DND-41 (cell line): ENCODE measurements at regions not wholly inside any gene's neighbourhood (a gene's known extent, or its start where the extent isn't known, plus 50 kb on each side); places are given as distances from the start of the nearest gene placed in this dataset.

Experiments used
- ATAC-seq: fragments of 200-7000 bp; cut with Tn5 transposase; 3 replicates; pipeline ENCODE4 v1.9.1; 2021; ENCODE audit warnings: low read depth; ENCODE audit not compliant: insufficient read depth
- DNase-seq: peaks from one replicate; pipeline ENCODE4 v3.0.0-alpha.2; 2020
- H2AFZ ChIP-seq: 2 replicates; pipeline ENCODE4 v1.6.0; 2012; ENCODE audit warnings: low read depth, low read length
- H3K27ac ChIP-seq: 2 replicates; pipeline ENCODE4 v1.5.1; 2012; ENCODE audit warnings: low read length, inconsistent platforms
- H3K27me3 ChIP-seq: fragments of 200-600 bp; sonication (generic); 2 replicates; pipeline ENCODE4 v1.6.0; 2012; ENCODE audit warnings: low read length, mild to moderate bottlenecking, inconsistent platforms; ENCODE audit not compliant: insufficient read depth, poor library complexity
- H3K36me3 ChIP-seq: 2 replicates; pipeline ENCODE4 v1.5.1; 2012; ENCODE audit warnings: low read length, inconsistent platforms; ENCODE audit not compliant: insufficient read depth
- H3K4me1 ChIP-seq: 2 replicates; pipeline ENCODE4 v1.5.1; 2012; ENCODE audit warnings: mild to moderate bottlenecking, low read length; ENCODE audit not compliant: insufficient read depth
- H3K4me2 ChIP-seq: 2 replicates; pipeline ENCODE4 v1.6.0; 2012; ENCODE audit warnings: mild to moderate bottlenecking, moderate library complexity, low read length, inconsistent platforms; ENCODE audit not compliant: insufficient read depth
- H3K4me3 ChIP-seq, 2 experiments: fragments of 200-600 bp in 1 of 2; shearing (Covaris generic) in 1 of 2; 2 replicates each; pipeline ENCODE4 v1.5.1; 2012 to 2016; ENCODE audit warnings: inconsistent platforms in 2 of 2, low read length in 2 of 2, mild to moderate bottlenecking in 2 of 2, low read depth in 1 of 2, moderate library complexity in 1 of 2
- H3K79me2 ChIP-seq: 2 replicates; pipeline ENCODE4 v1.6.0; 2012; ENCODE audit warnings: low read length, inconsistent platforms; ENCODE audit not compliant: insufficient read depth
- H3K9ac ChIP-seq: 2 replicates; pipeline ENCODE4 v1.6.0; 2012; ENCODE audit warnings: low read depth, mild to moderate bottlenecking, inconsistent platforms, low read length, moderate library complexity
- H3K9me3 ChIP-seq: 2 replicates; pipeline ENCODE4 v1.5.1; 2012; ENCODE audit warnings: low read length, moderate library complexity, mild to moderate bottlenecking, inconsistent platforms; ENCODE audit not compliant: insufficient read depth, severe bottlenecking
- H4K20me1 ChIP-seq: 2 replicates; pipeline ENCODE4 v1.6.0; 2012; ENCODE audit warnings: low read length; ENCODE audit not compliant: insufficient read depth
- EZH2 ChIP-seq: IDR thresholded peaks from 3 replicates; pipeline ENCODE4 v1.6.1; 2012; ENCODE audit warnings: borderline replicate concordance, low read depth, mild to moderate bottlenecking, moderate library complexity, low read length, inconsistent platforms; ENCODE audit not compliant: severe bottlenecking
- TF ChIP-seq, protein P1 (sequence below): IDR thresholded peaks from 2 replicates; pipeline ENCODE4 v1.5.1; 2012; ENCODE audit warnings: borderline replicate concordance, low read length, moderate library complexity, mild to moderate bottlenecking; ENCODE audit not compliant: poor library complexity, severe bottlenecking; ENCODE audit errors: extremely low read depth

DNA sequence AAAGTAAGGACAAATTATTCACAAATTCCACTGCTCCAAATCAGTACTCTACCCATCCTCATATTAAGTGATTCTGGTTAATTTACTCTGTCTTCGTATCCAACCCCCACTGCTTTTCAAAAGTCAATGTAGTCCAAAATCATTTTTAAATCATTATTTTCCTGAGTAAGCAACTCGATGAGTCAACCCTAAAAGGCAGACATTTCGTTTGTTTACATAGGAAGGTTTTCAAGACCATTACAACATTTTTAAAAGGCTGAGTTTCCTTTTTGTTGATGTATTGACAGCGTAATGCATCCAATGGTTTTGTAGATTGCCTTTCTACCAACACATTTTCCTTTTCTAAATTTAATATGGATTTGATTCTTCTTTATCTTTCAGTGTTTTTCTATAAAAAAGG is 523.0 kb upstream of the ANKRD30A start:
- DNase-seq (no peak), ATAC-seq (no peak)
- TF ChIP-seq, protein P1, sequence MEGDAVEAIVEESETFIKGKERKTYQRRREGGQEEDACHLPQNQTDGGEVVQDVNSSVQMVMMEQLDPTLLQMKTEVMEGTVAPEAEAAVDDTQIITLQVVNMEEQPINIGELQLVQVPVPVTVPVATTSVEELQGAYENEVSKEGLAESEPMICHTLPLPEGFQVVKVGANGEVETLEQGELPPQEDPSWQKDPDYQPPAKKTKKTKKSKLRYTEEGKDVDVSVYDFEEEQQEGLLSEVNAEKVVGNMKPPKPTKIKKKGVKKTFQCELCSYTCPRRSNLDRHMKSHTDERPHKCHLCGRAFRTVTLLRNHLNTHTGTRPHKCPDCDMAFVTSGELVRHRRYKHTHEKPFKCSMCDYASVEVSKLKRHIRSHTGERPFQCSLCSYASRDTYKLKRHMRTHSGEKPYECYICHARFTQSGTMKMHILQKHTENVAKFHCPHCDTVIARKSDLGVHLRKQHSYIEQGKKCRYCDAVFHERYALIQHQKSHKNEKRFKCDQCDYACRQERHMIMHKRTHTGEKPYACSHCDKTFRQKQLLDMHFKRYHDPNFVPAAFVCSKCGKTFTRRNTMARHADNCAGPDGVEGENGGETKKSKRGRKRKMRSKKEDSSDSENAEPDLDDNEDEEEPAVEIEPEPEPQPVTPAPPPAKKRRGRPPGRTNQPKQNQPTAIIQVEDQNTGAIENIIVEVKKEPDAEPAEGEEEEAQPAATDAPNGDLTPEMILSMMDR: no peak
- no peak for TF ChIP-seq EZH2
- Histone ChIP-seq H3K4me1 (no peaks in the 10 kb centered on the region), H3K27ac (no peak overlapping the region), H2AFZ (no peak overlapping the region), H3K36me3 (no peaks in the 10 kb centered on the region), H3K4me3 (no peak overlapping the region), H4K20me1 (no peaks in the 10 kb centered on the region), H3K4me2 (no peak overlapping the region), H3K79me2 (no peaks in the 10 kb centered on the region), H3K27me3 (no peaks in the 10 kb centered on the region), H3K9me3 (no peaks in the 10 kb centered on the region), H3K9ac (no peak overlapping the region)

DNA sequence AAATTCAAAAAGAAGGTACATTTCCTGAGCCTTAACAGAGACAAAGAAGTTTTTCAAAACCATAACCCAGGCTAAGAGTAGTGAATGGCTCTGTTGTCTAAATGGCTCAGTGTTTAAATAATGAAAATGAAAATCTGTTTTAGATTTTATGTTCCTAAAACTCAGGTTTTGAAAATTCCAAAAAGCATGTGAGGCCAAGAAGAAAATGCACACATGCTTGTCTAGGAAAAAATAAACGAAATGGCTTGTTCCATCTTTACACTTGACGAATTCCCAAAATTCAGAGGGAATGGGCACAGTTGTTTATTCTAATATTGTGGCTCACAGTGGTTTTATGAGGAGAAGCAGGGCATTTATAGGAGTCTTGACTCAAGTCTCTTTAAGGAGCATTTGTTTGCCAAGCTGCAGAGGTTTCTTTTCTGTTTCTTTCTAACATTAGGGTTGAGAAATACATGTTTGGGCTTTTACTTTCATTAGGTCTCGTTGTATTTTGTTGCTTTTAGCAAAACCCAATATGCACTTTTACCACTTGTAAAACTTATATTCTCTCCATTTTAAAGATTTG is 527.6 kb upstream of the ANKRD30A start:
- H3K4me2 ChIP-seq: no peak overlapping the region
- TF ChIP-seq, protein P1: no peak
- no peaks in the 10 kb centered on the region for H3K36me3 ChIP-seq
- H3K9ac ChIP-seq: no peak overlapping the region
- no peak for ATAC-seq
- no peaks in the 10 kb centered on the region for H3K4me1 ChIP-seq
- H3K27me3 ChIP-seq: no peaks in the 10 kb centered on the region
- no peaks in the 10 kb centered on the region for H4K20me1 ChIP-seq
- no peaks in the 10 kb centered on the region for H3K79me2 ChIP-seq
- H3K9me3 ChIP-seq: no peaks in the 10 kb centered on the region
- no peak for DNase-seq
- H2AFZ ChIP-seq: no peak overlapping the region
- H3K4me3 ChIP-seq: no peak overlapping the region
- no peak overlapping the region for H3K27ac ChIP-seq

DNA sequence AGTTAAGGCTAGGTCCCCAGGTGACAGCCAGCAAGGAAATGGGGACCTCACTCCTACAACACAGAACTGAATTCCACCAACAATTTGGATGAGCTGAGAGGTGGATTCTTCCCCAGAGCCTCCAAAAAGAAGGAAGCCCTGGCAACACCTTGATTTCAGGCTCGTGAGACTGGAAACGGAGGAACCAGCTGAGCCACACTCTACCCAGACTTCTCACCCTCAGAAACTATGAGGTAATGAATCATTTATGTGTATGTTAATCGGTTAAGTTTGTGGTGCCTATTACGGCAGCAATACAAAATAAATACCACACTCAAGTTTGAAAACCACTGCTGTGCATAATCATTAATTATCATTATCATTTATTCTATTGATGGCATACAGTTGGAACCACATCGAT is 532.4 kb upstream of the ANKRD30A start:
- no peak overlapping the region for H3K4me2 ChIP-seq
- no peaks in the 10 kb centered on the region for H3K4me1 ChIP-seq
- H3K9ac ChIP-seq: no peak overlapping the region
- no peak for ATAC-seq
- H3K36me3 ChIP-seq: no peaks in the 10 kb centered on the region
- TF ChIP-seq, protein P1: no peak
- TF ChIP-seq EZH2: no peak
- no peaks in the 10 kb centered on the region for H3K27me3 ChIP-seq
- no peak overlapping the region for H3K27ac ChIP-seq
- H3K79me2 ChIP-seq: no peaks in the 10 kb centered on the region
- H2AFZ ChIP-seq: no peak overlapping the region
- H3K4me3 ChIP-seq: no peak overlapping the region
- H3K9me3 ChIP-seq: no peaks in the 10 kb centered on the region
- no peak for DNase-seq
- no peaks in the 10 kb centered on the region for H4K20me1 ChIP-seq

DNA sequence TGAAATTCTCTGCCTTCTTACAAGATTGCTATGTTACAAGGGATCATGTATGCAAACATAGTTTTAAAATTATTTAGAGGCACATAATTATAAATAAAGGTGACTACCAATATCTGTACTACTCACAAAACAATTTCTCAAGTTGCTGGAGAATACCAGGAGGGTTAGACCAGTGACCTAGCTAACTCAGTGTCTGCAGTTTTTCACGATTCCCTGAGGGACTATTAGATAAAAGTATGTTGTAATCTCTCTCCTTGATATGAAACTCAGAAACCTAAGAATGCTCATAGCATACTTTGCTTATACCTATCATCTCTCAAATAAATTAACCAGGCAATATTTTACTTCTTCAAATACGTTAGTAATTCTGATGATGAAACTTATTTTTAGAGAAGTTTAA is 534.0 kb upstream of the ANKRD30A start:
- no peak for ATAC-seq
- no peaks in the 10 kb centered on the region for H3K4me1 ChIP-seq
- H3K9me3 ChIP-seq: no peaks in the 10 kb centered on the region
- H4K20me1 ChIP-seq: no peaks in the 10 kb centered on the region
- H3K9ac ChIP-seq: no peak overlapping the region
- no peak overlapping the region for H3K27ac ChIP-seq
- H3K36me3 ChIP-seq: no peaks in the 10 kb centered on the region
- no peak for DNase-seq
- no peaks in the 10 kb centered on the region for H3K27me3 ChIP-seq
- no peak overlapping the region for H2AFZ ChIP-seq
- TF ChIP-seq, protein P1: no peak
- TF ChIP-seq EZH2: no peak
- no peak overlapping the region for H3K4me3 ChIP-seq
- H3K79me2 ChIP-seq: no peaks in the 10 kb centered on the region
- H3K4me2 ChIP-seq: no peak overlapping the region
